HG03571 (cell line): ENCODE measurements at regions not wholly inside any gene's neighbourhood (a gene's known extent, or its start where the extent isn't known, plus 50 kb on each side); places are given as distances from the start of the nearest gene placed in this dataset.
"Not testable (repeated sequence)": the region's sequence is repeated elsewhere in the genome, so short reads cannot be mapped to it uniquely, and the experiment has no call there.

Source experiments
- ATAC-seq: cut with Tn5 transposase; IDR thresholded peaks from one replicate; pipeline ENCODE4 v1.9.1; 2021; ENCODE audit not compliant: unreplicated experiment

DNA sequence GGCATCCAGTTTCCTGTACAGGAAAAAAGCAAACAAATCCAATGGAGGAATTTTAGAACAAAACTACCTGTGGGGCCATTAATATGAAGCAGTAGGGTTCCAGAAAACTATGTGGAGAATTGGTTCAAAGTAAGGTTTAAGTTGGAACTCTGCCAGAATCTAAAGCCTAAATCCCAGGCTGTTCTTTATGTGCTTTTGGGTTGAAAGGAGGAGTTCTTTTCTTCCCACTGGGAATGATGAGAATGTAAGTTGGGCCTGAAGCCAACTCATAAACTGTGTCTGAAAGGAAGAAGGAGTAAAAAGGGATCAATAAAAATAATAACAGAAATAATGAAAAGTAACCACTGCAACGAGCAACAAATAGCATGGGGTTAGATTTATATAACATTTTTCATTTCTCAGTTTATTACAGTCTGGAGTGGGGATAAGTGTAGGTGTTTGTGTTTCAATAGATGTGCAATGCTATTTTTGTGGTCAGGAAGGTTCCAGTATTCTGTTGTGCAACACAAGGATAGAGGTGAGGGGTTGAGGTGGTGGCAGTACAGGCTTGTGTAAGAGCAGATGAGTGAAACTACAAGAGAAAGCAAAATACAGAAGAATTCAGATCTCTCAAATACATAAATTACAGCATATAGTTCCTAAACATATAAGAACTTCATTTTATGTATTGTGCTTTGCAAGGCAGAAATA lies 373.6 kb downstream of the EMP1 start:
- ATAC-seq: no peak

- ATAC-seq: no peak
Measured at GRCh38 chr12:13566292-13566691, 369.8 kb downstream of the EMP1 start.

- no peak for ATAC-seq
Measured at GRCh38 chr12:13564266-13564810, 367.8 kb downstream of the EMP1 start.

GRCh38 chr12:13563743-13564125 lies 367.2 kb downstream of the EMP1 start:
- ATAC-seq: no peak

- no peak for ATAC-seq
Measured at GRCh38 chr12:13562915-13563742, 366.6 kb downstream of the EMP1 start.

- ATAC-seq: no peak
Measured at GRCh38 chr12:13561923-13562322, 365.4 kb downstream of the EMP1 start.

DNA sequence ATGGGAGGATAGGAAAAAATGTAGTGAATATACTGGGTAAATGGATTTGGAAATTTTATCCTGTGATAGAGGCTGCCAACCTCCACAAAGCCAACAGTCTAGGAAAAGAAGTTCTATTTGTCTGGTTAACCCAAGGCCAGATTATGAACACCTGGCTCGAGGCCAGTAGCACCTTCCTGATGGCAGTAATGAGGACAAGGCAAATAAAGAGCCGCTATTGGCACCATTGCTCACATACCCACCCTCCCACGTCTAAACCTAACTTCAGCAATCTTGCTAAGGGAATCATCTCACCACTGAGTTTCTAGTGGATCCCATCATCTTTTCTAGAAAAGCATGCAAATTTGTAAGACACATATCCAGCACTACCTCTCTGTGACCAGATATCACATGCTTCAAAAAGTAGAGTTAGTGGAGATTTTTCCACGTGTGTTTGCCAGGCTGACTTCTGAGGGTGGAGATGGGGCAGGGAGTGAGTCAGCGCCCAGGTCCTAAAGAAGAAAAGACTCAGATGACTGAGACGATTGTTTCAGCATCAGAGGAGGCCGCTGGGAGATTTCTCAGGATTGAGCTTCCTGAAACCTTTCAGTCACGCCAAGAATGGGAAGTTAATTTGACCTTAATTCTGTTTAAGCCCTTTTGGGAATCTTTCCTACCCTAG lies 362.9 kb downstream of the EMP1 start:
- no peak for ATAC-seq

DNA sequence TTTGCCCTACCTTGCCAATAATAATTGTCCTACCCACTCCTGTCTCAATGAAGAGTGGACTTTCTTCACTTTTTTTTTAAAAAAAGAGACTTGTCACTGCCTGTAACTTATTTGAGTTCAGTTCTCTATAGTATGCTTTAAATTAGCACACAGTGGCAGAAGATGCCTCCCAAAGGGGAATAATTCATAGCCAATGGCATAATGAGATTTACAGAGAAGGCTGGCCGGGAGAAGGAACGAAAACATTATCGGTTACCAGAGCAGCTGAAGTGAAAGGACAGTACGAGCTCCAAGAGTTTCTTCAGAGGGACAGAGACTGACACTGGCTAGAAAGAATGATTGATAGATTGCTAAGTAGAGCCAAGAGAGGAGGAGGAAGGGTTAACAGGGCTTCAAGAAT lies 356.3 kb downstream of the EMP1 start:
- ATAC-seq: no peak

DNA sequence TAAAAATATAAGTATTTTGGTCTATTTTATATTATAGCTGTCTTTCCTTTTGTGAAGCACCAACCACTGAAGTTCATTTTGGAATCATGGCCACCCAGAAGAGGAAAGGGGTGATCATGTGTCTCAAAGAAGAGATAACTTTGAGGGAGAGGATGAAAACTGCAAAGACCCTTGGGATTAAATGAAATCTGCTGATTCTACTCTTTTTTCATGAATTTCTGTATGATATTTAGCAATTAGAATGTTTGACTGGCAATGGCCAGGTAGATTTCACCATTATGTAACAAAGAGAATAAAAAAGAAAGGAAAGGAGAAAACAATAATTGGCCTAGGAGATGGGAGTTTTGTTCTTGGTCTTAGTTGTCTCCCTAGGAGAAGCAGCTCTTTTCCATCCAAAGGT lies 350.8 kb downstream of the EMP1 start:
- ATAC-seq: no peak

DNA sequence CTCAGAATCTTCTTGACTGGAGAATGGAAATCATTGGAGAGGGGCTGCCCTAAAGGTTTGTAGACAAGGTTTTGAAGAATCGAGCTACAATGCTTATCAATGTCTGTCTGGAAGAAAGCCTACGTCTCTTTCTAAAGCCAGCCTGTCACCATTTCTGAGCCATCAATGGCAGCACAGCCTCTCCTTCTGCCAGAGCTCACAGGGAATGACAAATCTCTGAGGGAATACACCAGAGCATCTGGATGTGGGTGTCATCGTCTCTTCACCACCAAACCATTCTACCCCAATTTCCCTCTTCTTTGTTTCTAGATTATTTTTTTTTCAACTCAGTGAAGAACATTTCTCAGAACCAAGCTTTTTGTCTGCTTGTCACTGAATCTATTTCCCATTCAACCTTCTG lies 349.7 kb downstream of the EMP1 start:
- no peak for ATAC-seq

DNA sequence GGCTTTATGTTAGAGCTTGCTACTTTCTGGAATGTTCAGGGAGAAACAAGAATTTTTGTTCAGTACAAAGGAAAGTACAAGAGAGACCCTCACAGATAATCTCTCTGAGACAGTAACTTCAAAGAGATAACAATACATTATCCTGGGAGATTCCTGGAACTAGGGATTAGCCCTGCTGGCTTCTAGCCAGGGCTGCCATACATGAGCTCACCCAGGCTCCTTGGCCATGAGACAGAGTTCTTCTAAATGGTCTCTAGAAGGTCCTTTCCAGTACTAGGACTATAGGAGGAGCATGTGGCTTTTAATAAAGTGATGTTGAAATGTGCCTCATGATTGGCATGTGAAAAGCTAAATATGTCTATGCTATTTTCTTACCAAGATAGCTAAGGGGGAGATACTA lies 342.5 kb downstream of the EMP1 start:
- no peak for ATAC-seq

GRCh38 chr12:13538136-13538535 lies 341.6 kb downstream of the EMP1 start:
- no peak for ATAC-seq

- peak; percentile 48 for ATAC-seq
Measured at GRCh38 chr12:13537623-13538022, 341.1 kb downstream of the EMP1 start.

DNA sequence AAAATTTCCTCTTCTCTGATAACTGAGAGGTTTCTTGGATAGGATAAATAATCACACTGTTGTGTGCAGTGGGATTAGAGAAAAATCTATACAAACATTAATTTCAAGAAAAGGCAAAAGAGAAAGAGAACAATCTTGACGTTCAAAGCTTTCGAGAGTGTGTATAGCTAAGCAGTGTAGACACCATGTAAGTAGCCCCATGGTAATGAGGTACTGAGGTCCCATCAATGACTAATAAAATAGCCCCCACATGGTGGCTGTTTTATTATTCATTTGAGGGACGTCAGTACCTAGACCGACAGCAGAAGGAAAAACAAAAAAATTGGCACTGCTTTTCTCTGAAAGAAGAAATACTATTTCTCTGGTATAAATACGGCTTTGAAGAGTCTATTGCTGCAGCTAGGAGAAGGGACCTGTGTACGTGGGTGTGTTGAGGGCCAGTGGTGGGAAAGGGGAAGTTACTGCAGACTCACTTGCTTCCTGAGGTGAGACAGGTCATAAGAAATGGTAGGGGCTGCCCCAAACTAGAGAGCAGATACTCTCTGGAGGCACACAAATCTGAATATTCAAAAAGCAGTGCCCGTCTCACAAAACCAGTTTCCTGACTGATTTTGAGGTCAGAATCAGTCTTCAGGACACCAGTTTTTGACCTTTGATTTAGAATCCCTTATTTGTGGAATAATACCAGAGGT lies 339.8 kb downstream of the EMP1 start:
- ATAC-seq: peak; percentile 85

GRCh38 chr12:13534645-13535398 lies 338.3 kb downstream of the EMP1 start:
- ATAC-seq: no peak

DNA sequence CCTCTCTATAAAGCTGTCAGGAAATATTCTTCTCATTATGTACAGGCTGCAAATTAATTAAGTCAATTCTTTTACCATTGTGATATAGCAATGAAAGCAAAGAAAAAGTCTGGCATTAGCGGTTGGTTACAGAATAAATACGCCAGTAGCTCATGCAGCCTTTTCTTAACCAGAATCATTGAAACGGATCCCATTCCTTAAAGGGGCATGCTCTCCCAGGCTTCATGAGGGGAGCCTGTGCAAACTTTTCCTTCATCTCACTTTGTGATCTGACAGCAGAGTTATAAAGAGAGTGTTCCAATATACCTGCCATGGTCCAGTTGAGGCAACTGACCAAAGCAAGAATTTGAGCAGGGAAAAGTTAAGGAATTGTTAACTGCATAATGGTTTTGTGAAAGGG lies 337.7 kb downstream of the EMP1 start:
- no peak for ATAC-seq

DNA sequence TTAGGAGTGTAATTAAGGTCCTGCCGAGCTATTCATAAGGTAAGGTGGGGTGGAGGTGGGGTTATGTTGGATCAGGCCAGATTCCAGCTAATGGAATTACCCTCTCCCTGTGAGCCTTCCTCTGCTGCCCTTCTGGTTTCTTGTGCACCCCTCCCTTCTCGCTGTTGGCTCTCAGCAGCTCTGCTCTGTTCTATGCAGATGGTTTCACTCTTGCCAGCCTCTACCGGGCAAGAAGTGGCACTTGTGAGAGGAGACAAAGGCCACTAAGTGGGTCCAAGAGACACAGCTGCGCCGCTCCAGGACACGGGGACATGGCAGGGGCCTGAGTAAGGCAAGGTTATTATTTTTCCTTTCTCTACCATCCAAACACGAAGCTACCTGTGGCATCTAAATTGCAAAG lies 334.4 kb downstream of the EMP1 start:
- no peak for ATAC-seq

- ATAC-seq: not testable (repeated sequence)
Measured at GRCh38 chr12:13526185-13526921, 329.8 kb downstream of the EMP1 start.

GRCh38 chr12:13523536-13524307 lies 327.2 kb downstream of the EMP1 start:
- no peak for ATAC-seq
